ENCODE measurements at regions not wholly inside any gene's neighbourhood (a gene's known extent, or its start where the extent isn't known, plus 50 kb on each side); places are given as distances from the start of the nearest gene placed in this dataset.

GRCh38 chr10:64090865-64091264 lies 569.7 kb downstream of the REEP3 start:
- no peak for ATAC-seq
- TF ChIP-seq RARB (CRISPR knock-in tag; IDR thresholded peaks at IDR 0.05): no peak
- no peak for TF ChIP-seq ZC3H10 (CRISPR knock-in tag; IDR thresholded peaks at IDR 0.05)
- TF ChIP-seq, protein P1, sequence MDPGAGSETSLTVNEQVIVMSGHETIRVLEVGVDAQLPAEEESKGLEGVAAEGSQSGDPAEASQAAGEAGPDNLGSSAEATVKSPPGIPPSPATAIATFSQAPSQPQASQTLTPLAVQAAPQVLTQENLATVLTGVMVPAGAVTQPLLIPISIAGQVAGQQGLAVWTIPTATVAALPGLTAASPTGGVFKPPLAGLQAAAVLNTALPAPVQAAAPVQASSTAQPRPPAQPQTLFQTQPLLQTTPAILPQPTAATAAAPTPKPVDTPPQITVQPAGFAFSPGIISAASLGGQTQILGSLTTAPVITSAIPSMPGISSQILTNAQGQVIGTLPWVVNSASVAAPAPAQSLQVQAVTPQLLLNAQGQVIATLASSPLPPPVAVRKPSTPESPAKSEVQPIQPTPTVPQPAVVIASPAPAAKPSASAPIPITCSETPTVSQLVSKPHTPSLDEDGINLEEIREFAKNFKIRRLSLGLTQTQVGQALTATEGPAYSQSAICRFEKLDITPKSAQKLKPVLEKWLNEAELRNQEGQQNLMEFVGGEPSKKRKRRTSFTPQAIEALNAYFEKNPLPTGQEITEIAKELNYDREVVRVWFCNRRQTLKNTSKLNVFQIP (CRISPR knock-in tag; IDR thresholded peaks at IDR 0.05; ENCODE audit: borderline replicate concordance, low read depth): no peak
- no peak for TF ChIP-seq CSDC2 (CRISPR knock-in tag; IDR thresholded peaks at IDR 0.05)
- no peak for TF ChIP-seq ZFP3 (CRISPR knock-in tag; IDR thresholded peaks at IDR 0.05)
- no peak for TF ChIP-seq ISL1 (CRISPR knock-in tag; IDR thresholded peaks at IDR 0.05)
- no peak for TF ChIP-seq PPARA (CRISPR knock-in tag; IDR thresholded peaks at IDR 0.05; ENCODE audit: borderline replicate concordance)
- TF ChIP-seq TSHZ2 (CRISPR knock-in tag; IDR thresholded peaks at IDR 0.05): no peak
- TF ChIP-seq GLIS3 (CRISPR knock-in tag; IDR thresholded peaks at IDR 0.05): no peak
- TF ChIP-seq ESRRG (CRISPR knock-in tag; IDR thresholded peaks at IDR 0.05): no peak
- TF ChIP-seq ZNF565 (CRISPR knock-in tag; conservative IDR thresholded peaks at IDR 0.05; ENCODE audit: low read depth): no peak
- no peak for TF ChIP-seq BACH2 (CRISPR knock-in tag; IDR thresholded peaks at IDR 0.05; ENCODE audit: borderline replicate concordance)
- no peak for TF ChIP-seq ARNTL (CRISPR knock-in tag; IDR thresholded peaks at IDR 0.05; ENCODE audit: borderline replicate concordance, low read depth)
- TF ChIP-seq OSR1 (CRISPR knock-in tag; IDR thresholded peaks at IDR 0.05): no peak
- TF ChIP-seq ZNF70 (CRISPR knock-in tag; IDR thresholded peaks at IDR 0.05): no peak
- no peak for TF ChIP-seq ZNF8 (CRISPR knock-in tag; IDR thresholded peaks at IDR 0.05)
- TF ChIP-seq ZFP30 (CRISPR knock-in tag; IDR thresholded peaks at IDR 0.05): no peak

GRCh38 chr10:64091897-64092296 lies 570.7 kb downstream of the REEP3 start:
- peak; percentile 43; the same call in 1 of the 3 replicates for ATAC-seq
- no peak for TF ChIP-seq ZC3H10 (CRISPR knock-in tag; IDR thresholded peaks at IDR 0.05)
- TF ChIP-seq ZFP30 (CRISPR knock-in tag; IDR thresholded peaks at IDR 0.05): no peak
- no peak for TF ChIP-seq ZFP3 (CRISPR knock-in tag; IDR thresholded peaks at IDR 0.05)
- no peak for TF ChIP-seq OSR1 (CRISPR knock-in tag; IDR thresholded peaks at IDR 0.05)
- TF ChIP-seq ISL1 (CRISPR knock-in tag; IDR thresholded peaks at IDR 0.05): no peak
- no peak for TF ChIP-seq CSDC2 (CRISPR knock-in tag; IDR thresholded peaks at IDR 0.05)
- TF ChIP-seq GLIS3 (CRISPR knock-in tag; IDR thresholded peaks at IDR 0.05): no peak
- no peak for TF ChIP-seq CSRNP3 (CRISPR knock-in tag; IDR thresholded peaks at IDR 0.05)
- TF ChIP-seq TCF4 (CRISPR knock-in tag; IDR thresholded peaks at IDR 0.05; ENCODE audit: borderline replicate concordance): no peak
- no peak for TF ChIP-seq BACH2 (CRISPR knock-in tag; IDR thresholded peaks at IDR 0.05; ENCODE audit: borderline replicate concordance)
- TF ChIP-seq CREB5 (CRISPR knock-in tag; IDR thresholded peaks at IDR 0.05; ENCODE audit: low read depth): no peak
- no peak for TF ChIP-seq PATZ1 (CRISPR knock-in tag; IDR thresholded peaks at IDR 0.05; ENCODE audit: borderline replicate concordance)
- no peak for TF ChIP-seq TSHZ2 (CRISPR knock-in tag; IDR thresholded peaks at IDR 0.05)
- no peak for TF ChIP-seq ZNF8 (CRISPR knock-in tag; IDR thresholded peaks at IDR 0.05)
- TF ChIP-seq ZNF565 (CRISPR knock-in tag; conservative IDR thresholded peaks at IDR 0.05; ENCODE audit: low read depth): no peak
- no peak for TF ChIP-seq ESRRG (CRISPR knock-in tag; IDR thresholded peaks at IDR 0.05)
- TF ChIP-seq SNAI2 (CRISPR knock-in tag; IDR thresholded peaks at IDR 0.05): no peak
- TF ChIP-seq, protein P1 (CRISPR knock-in tag; IDR thresholded peaks at IDR 0.05; ENCODE audit: borderline replicate concordance, low read depth): no peak
- no peak for TF ChIP-seq PPARA (CRISPR knock-in tag; IDR thresholded peaks at IDR 0.05; ENCODE audit: borderline replicate concordance)
- no peak for TF ChIP-seq ZNF70 (CRISPR knock-in tag; IDR thresholded peaks at IDR 0.05)
